ENCODE measurements at regions not wholly inside any gene's neighbourhood (a gene's known extent, or its start where the extent isn't known, plus 50 kb on each side); places are given as distances from the start of the nearest gene placed in this dataset.

GRCh38 chr1:217348960-217349664 is 281.8 kb downstream of the GPATCH2 start:
- H3K9me3 ChIP-seq (ENCODE audit: control insufficient read depth in 3 of 3, low read length in 3 of 3) = no peaks in the 10 kb centered on the region
- H3K4me3 ChIP-seq (ENCODE audit: low read length in 3 of 3) = no peak overlapping the region
- no peaks in the 10 kb centered on the region for H3K27me3 ChIP-seq (ENCODE audit: control insufficient read depth in 3 of 3, insufficient read depth in 3 of 3, low read length in 3 of 3)
- H3K9ac ChIP-seq (ENCODE audit: low read depth in 1 of 3, low read length in 3 of 3) = no peak overlapping the region
- H3K36me3 ChIP-seq (ENCODE audit: control insufficient read depth in 3 of 3, insufficient read depth in 3 of 3, low read length in 3 of 3) = no peaks in the 10 kb centered on the region
- H3K27ac ChIP-seq (ENCODE audit: low read depth, low read length) = no peak overlapping the region
- no peaks in the 10 kb centered on the region for H3K4me1 ChIP-seq (ENCODE audit: control insufficient read depth in 3 of 3, insufficient read depth in 3 of 3, low read length in 3 of 3)

GRCh38 chr1:217344712-217345111 is 286.2 kb downstream of the GPATCH2 start:
- Histone ChIP-seq H3K9ac (ENCODE audit: low read depth in 1 of 3, low read length in 3 of 3) (no peak overlapping the region), H3K9me3 (ENCODE audit: control insufficient read depth in 3 of 3, low read length in 3 of 3) (no peaks in the 10 kb centered on the region), H3K27ac (ENCODE audit: low read depth, low read length) (no peak overlapping the region), H3K36me3 (ENCODE audit: control insufficient read depth in 3 of 3, insufficient read depth in 3 of 3, low read length in 3 of 3) (no peaks in the 10 kb centered on the region), H3K4me3 (ENCODE audit: low read length in 3 of 3) (no peak overlapping the region), H3K4me1 (ENCODE audit: control insufficient read depth in 3 of 3, insufficient read depth in 3 of 3, low read length in 3 of 3) (no peaks in the 10 kb centered on the region), H3K27me3 (ENCODE audit: control insufficient read depth in 3 of 3, insufficient read depth in 3 of 3, low read length in 3 of 3) (no peaks in the 10 kb centered on the region)

GRCh38 chr1:217343907-217344306 is 287.0 kb downstream of the GPATCH2 start:
- H3K27ac ChIP-seq (ENCODE audit: low read depth, low read length) = no peak overlapping the region
- H3K4me3 ChIP-seq (ENCODE audit: low read length in 3 of 3) = no peak overlapping the region
- no peaks in the 10 kb centered on the region for H3K27me3 ChIP-seq (ENCODE audit: control insufficient read depth in 3 of 3, insufficient read depth in 3 of 3, low read length in 3 of 3)
- no peak overlapping the region for H3K9ac ChIP-seq (ENCODE audit: low read depth in 1 of 3, low read length in 3 of 3)
- H3K4me1 ChIP-seq (ENCODE audit: control insufficient read depth in 3 of 3, insufficient read depth in 3 of 3, low read length in 3 of 3) = no peaks in the 10 kb centered on the region
- no peaks in the 10 kb centered on the region for H3K9me3 ChIP-seq (ENCODE audit: control insufficient read depth in 3 of 3, low read length in 3 of 3)
- H3K36me3 ChIP-seq (ENCODE audit: control insufficient read depth in 3 of 3, insufficient read depth in 3 of 3, low read length in 3 of 3) = no peaks in the 10 kb centered on the region

- H3K4me1 ChIP-seq (ENCODE audit: control insufficient read depth in 3 of 3, insufficient read depth in 3 of 3, low read length in 3 of 3) = no peaks in the 10 kb centered on the region
- H3K9ac ChIP-seq (ENCODE audit: low read depth in 1 of 3, low read length in 3 of 3) = no peak overlapping the region
- H3K27ac ChIP-seq (ENCODE audit: low read depth, low read length) = no peak overlapping the region
- H3K27me3 ChIP-seq (ENCODE audit: control insufficient read depth in 3 of 3, insufficient read depth in 3 of 3, low read length in 3 of 3) = no peaks in the 10 kb centered on the region
- no peak overlapping the region for H3K4me3 ChIP-seq (ENCODE audit: low read length in 3 of 3)
- no peaks in the 10 kb centered on the region for H3K36me3 ChIP-seq (ENCODE audit: control insufficient read depth in 3 of 3, insufficient read depth in 3 of 3, low read length in 3 of 3)
- no peaks in the 10 kb centered on the region for H3K9me3 ChIP-seq (ENCODE audit: control insufficient read depth in 3 of 3, low read length in 3 of 3)
These were observed 288.8 kb downstream of the GPATCH2 start for GRCh38 chr1:217342105-217342504.

GRCh38 chr1:217336724-217337123 is 294.2 kb downstream of the GPATCH2 start:
- no peaks in the 10 kb centered on the region for H3K4me1 ChIP-seq (ENCODE audit: control insufficient read depth in 3 of 3, insufficient read depth in 3 of 3, low read length in 3 of 3)
- H3K9me3 ChIP-seq (ENCODE audit: control insufficient read depth in 3 of 3, low read length in 3 of 3) = no peaks in the 10 kb centered on the region

GRCh38 chr1:217333939-217334338 is 297.0 kb downstream of the GPATCH2 start:
- H3K9ac ChIP-seq (ENCODE audit: low read depth in 1 of 3, low read length in 3 of 3) = no peak overlapping the region
- H3K9me3 ChIP-seq (ENCODE audit: control insufficient read depth in 3 of 3, low read length in 3 of 3) = no peaks in the 10 kb centered on the region

More at GRCh38 chr1:217336724-217337123, 294.2 kb downstream of the GPATCH2 start:
- no peak overlapping the region for H3K9ac ChIP-seq (ENCODE audit: low read depth in 1 of 3, low read length in 3 of 3)
- no peaks in the 10 kb centered on the region for H3K27me3 ChIP-seq (ENCODE audit: control insufficient read depth in 3 of 3, insufficient read depth in 3 of 3, low read length in 3 of 3)
- H3K27ac ChIP-seq (ENCODE audit: low read depth, low read length) = no peak overlapping the region
- H3K36me3 ChIP-seq (ENCODE audit: control insufficient read depth in 3 of 3, insufficient read depth in 3 of 3, low read length in 3 of 3) = no peaks in the 10 kb centered on the region
- H3K4me3 ChIP-seq (ENCODE audit: low read length in 3 of 3) = no peak overlapping the region

GRCh38 chr1:217332431-217333065 is 298.3 kb downstream of the GPATCH2 start:
- no peaks in the 10 kb centered on the region for H3K9me3 ChIP-seq (ENCODE audit: control insufficient read depth in 3 of 3, low read length in 3 of 3)
- H3K4me1 ChIP-seq (ENCODE audit: control insufficient read depth in 3 of 3, insufficient read depth in 3 of 3, low read length in 3 of 3) = no peaks in the 10 kb centered on the region
- no peak overlapping the region for H3K9ac ChIP-seq (ENCODE audit: low read depth in 1 of 3, low read length in 3 of 3)
- no peaks in the 10 kb centered on the region for H3K27me3 ChIP-seq (ENCODE audit: control insufficient read depth in 3 of 3, insufficient read depth in 3 of 3, low read length in 3 of 3)
- no peaks in the 10 kb centered on the region for H3K36me3 ChIP-seq (ENCODE audit: control insufficient read depth in 3 of 3, insufficient read depth in 3 of 3, low read length in 3 of 3)
- H3K4me3 ChIP-seq (ENCODE audit: low read length in 3 of 3) = no peak overlapping the region
- H3K27ac ChIP-seq (ENCODE audit: low read depth, low read length) = no peak overlapping the region

More at GRCh38 chr1:217333939-217334338, 297.0 kb downstream of the GPATCH2 start:
- H3K36me3 ChIP-seq (ENCODE audit: control insufficient read depth in 3 of 3, insufficient read depth in 3 of 3, low read length in 3 of 3) = no peaks in the 10 kb centered on the region
- no peak overlapping the region for H3K27ac ChIP-seq (ENCODE audit: low read depth, low read length)
- H3K4me3 ChIP-seq (ENCODE audit: low read length in 3 of 3) = no peak overlapping the region
- no peaks in the 10 kb centered on the region for H3K4me1 ChIP-seq (ENCODE audit: control insufficient read depth in 3 of 3, insufficient read depth in 3 of 3, low read length in 3 of 3)
- H3K27me3 ChIP-seq (ENCODE audit: control insufficient read depth in 3 of 3, insufficient read depth in 3 of 3, low read length in 3 of 3) = no peaks in the 10 kb centered on the region

GRCh38 chr1:217331698-217332097 is 299.2 kb downstream of the GPATCH2 start:
- Histone ChIP-seq H3K27ac (ENCODE audit: low read depth, low read length) (no peak overlapping the region), H3K9me3 (ENCODE audit: control insufficient read depth in 3 of 3, low read length in 3 of 3) (no peaks in the 10 kb centered on the region), H3K36me3 (ENCODE audit: control insufficient read depth in 3 of 3, insufficient read depth in 3 of 3, low read length in 3 of 3) (no peaks in the 10 kb centered on the region), H3K4me1 (ENCODE audit: control insufficient read depth in 3 of 3, insufficient read depth in 3 of 3, low read length in 3 of 3) (no peaks in the 10 kb centered on the region), H3K27me3 (ENCODE audit: control insufficient read depth in 3 of 3, insufficient read depth in 3 of 3, low read length in 3 of 3) (no peaks in the 10 kb centered on the region), H3K4me3 (ENCODE audit: low read length in 3 of 3) (no peak overlapping the region), H3K9ac (ENCODE audit: low read depth in 1 of 3, low read length in 3 of 3) (no peak overlapping the region)

- Histone ChIP-seq H3K9ac (ENCODE audit: low read depth in 1 of 3, low read length in 3 of 3) (no peak overlapping the region), H3K9me3 (ENCODE audit: control insufficient read depth in 3 of 3, low read length in 3 of 3) (no peaks in the 10 kb centered on the region), H3K4me1 (ENCODE audit: control insufficient read depth in 3 of 3, insufficient read depth in 3 of 3, low read length in 3 of 3) (no peaks in the 10 kb centered on the region), H3K4me3 (ENCODE audit: low read length in 3 of 3) (no peak overlapping the region), H3K27me3 (ENCODE audit: control insufficient read depth in 3 of 3, insufficient read depth in 3 of 3, low read length in 3 of 3) (no peaks in the 10 kb centered on the region), H3K36me3 (ENCODE audit: control insufficient read depth in 3 of 3, insufficient read depth in 3 of 3, low read length in 3 of 3) (no peaks in the 10 kb centered on the region), H3K27ac (ENCODE audit: low read depth, low read length) (no peak overlapping the region)
These were observed 303.0 kb downstream of the GPATCH2 start for GRCh38 chr1:217327901-217328300.

- Histone ChIP-seq H3K4me1 (ENCODE audit: control insufficient read depth in 3 of 3, insufficient read depth in 3 of 3, low read length in 3 of 3) (no peaks in the 10 kb centered on the region), H3K9ac (ENCODE audit: low read depth in 1 of 3, low read length in 3 of 3) (no peak overlapping the region), H3K4me3 (ENCODE audit: low read length in 3 of 3) (no peak overlapping the region), H3K9me3 (ENCODE audit: control insufficient read depth in 3 of 3, low read length in 3 of 3) (no peaks in the 10 kb centered on the region), H3K27ac (ENCODE audit: low read depth, low read length) (no peak overlapping the region), H3K36me3 (ENCODE audit: control insufficient read depth in 3 of 3, insufficient read depth in 3 of 3, low read length in 3 of 3) (no peaks in the 10 kb centered on the region), H3K27me3 (ENCODE audit: control insufficient read depth in 3 of 3, insufficient read depth in 3 of 3, low read length in 3 of 3) (no peaks in the 10 kb centered on the region)
These were observed 308.1 kb downstream of the GPATCH2 start for GRCh38 chr1:217322834-217323233.
